ENCODE measurements at regions not wholly inside any gene's neighbourhood (a gene's known extent, or its start where the extent isn't known, plus 50 kb on each side); places are given as distances from the start of the nearest gene placed in this dataset.

DNA sequence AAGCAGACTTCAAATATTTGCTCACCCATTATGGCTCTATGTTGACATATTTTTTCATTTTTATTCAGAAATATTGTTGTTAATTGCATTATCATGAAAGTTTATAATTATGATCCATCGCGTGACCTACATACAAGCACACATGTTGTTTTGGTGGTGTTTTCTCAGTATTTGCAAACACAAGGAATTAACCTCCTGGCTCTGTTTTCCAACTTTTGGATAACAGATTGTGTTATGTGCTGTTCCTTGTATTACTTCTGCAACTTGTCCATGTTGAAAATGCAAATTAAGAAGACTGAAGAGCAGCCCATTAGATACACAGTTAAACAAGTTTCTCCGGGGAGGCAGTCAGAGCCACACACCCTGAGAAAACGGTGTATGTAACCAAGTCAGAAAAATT is 201.2 kb downstream of the SEC23A start:
- Histone ChIP-seq H3K9me3 (ENCODE audit: insufficient read depth, low read depth) (no peaks in the 10 kb centered on the region), H3K27ac (no peak overlapping the region), H3K27me3 (ENCODE audit: insufficient read depth, low read depth) (no peaks in the 10 kb centered on the region), H3K79me2 (ENCODE audit: low read depth) (no peaks in the 10 kb centered on the region), H3F3A (ENCODE audit: insufficient read depth, low read depth) (no peaks in the 10 kb centered on the region), H3K4me3 (no peak overlapping the region), H3K4me1 (replicated peaks; ENCODE audit: insufficient read depth) (no peaks in the 10 kb centered on the region), H2AFZ (no peak overlapping the region), H3K4me2 (no peak overlapping the region), H3K9me2 (ENCODE audit: insufficient read depth) (no peaks in the 10 kb centered on the region), H4K20me1 (ENCODE audit: insufficient read depth) (no peaks in the 10 kb centered on the region), H3K36me3 (ENCODE audit: low read depth) (no peaks in the 10 kb centered on the region)
- ChIA-PET POLR2A (ENCODE audit: unreplicated experiment) (no interaction called here), CTCF (no interaction called here)
- no TSS peak for BruUV-seq (replicated peaks)
- intact Hi-C loops (cut with micrococcal nuclease; ENCODE audit: unreplicated experiment) = no loop called here
- DNase-seq = no peak
- no peak for TF ChIP-seq EZH2 (IDR thresholded peaks at IDR 0.05; ENCODE audit: low read depth)
- TF ChIP-seq, protein P1, sequence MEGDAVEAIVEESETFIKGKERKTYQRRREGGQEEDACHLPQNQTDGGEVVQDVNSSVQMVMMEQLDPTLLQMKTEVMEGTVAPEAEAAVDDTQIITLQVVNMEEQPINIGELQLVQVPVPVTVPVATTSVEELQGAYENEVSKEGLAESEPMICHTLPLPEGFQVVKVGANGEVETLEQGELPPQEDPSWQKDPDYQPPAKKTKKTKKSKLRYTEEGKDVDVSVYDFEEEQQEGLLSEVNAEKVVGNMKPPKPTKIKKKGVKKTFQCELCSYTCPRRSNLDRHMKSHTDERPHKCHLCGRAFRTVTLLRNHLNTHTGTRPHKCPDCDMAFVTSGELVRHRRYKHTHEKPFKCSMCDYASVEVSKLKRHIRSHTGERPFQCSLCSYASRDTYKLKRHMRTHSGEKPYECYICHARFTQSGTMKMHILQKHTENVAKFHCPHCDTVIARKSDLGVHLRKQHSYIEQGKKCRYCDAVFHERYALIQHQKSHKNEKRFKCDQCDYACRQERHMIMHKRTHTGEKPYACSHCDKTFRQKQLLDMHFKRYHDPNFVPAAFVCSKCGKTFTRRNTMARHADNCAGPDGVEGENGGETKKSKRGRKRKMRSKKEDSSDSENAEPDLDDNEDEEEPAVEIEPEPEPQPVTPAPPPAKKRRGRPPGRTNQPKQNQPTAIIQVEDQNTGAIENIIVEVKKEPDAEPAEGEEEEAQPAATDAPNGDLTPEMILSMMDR (conservative IDR thresholded peaks at IDR 0.05) = no peak

- Histone ChIP-seq H2AFZ (no peak overlapping the region), H3K27ac (no peak overlapping the region), H3K4me2 (no peak overlapping the region), H3K9me2 (ENCODE audit: insufficient read depth) (no peaks in the 10 kb centered on the region), H3K36me3 (ENCODE audit: low read depth) (no peaks in the 10 kb centered on the region), H3F3A (ENCODE audit: insufficient read depth, low read depth) (no peaks in the 10 kb centered on the region), H3K4me1 (replicated peaks; ENCODE audit: insufficient read depth) (no peaks in the 10 kb centered on the region), H3K4me3 (no peak overlapping the region), H3K27me3 (ENCODE audit: insufficient read depth, low read depth) (no peaks in the 10 kb centered on the region), H4K20me1 (ENCODE audit: insufficient read depth) (no peaks in the 10 kb centered on the region), H3K9me3 (ENCODE audit: insufficient read depth, low read depth) (no peaks in the 10 kb centered on the region), H3K79me2 (ENCODE audit: low read depth) (no peaks in the 10 kb centered on the region)
- intact Hi-C loops (cut with micrococcal nuclease; ENCODE audit: unreplicated experiment) = no loop called here
- DNase-seq = no peak
- no TSS peak for BruUV-seq (replicated peaks)
- ChIA-PET POLR2A (ENCODE audit: unreplicated experiment) (no interaction called here), CTCF (no interaction called here)
- TF ChIP-seq EZH2 (IDR thresholded peaks at IDR 0.05; ENCODE audit: low read depth) = no peak
- TF ChIP-seq, protein P1 (conservative IDR thresholded peaks at IDR 0.05) = no peak
These were observed 202.1 kb downstream of the SEC23A start for GRCh38 chr14:38900887-38901286.

DNA sequence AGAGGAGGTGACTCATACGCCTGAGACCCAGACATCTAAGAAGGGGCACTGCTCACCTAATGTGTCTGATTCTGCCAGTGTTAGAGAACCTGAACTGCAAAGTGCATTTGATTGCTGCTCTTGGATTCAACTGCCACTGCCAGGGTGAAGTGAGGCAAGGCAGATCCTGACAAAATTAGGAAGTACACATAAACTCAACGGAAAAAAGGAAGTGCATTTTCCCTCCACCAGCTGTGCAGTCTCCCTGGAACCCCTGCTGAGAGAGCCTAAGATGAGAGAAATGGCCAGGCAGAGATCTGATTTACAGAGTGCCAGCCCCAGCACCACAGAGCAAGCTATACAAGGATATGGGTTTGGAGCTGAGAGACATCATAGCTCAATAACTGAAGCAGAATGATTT is 215.3 kb downstream of the SEC23A start:
- ChIA-PET POLR2A (ENCODE audit: unreplicated experiment) (no interaction called here), CTCF (no interaction called here)
- DNase-seq = no peak
- Histone ChIP-seq H3K4me2 (no peak overlapping the region), H3F3A (ENCODE audit: insufficient read depth, low read depth) (no peaks in the 10 kb centered on the region), H4K20me1 (ENCODE audit: insufficient read depth) (no peaks in the 10 kb centered on the region), H3K79me2 (ENCODE audit: low read depth) (no peaks in the 10 kb centered on the region), H3K4me3 (no peak overlapping the region), H3K4me1 (replicated peaks; ENCODE audit: insufficient read depth) (no peaks in the 10 kb centered on the region), H3K36me3 (ENCODE audit: low read depth) (no peaks in the 10 kb centered on the region), H3K27ac (no peak overlapping the region), H2AFZ (no peak overlapping the region), H3K9me2 (ENCODE audit: insufficient read depth) (no peaks in the 10 kb centered on the region), H3K27me3 (ENCODE audit: insufficient read depth, low read depth) (no peaks in the 10 kb centered on the region), H3K9me3 (ENCODE audit: insufficient read depth, low read depth) (no peaks in the 10 kb centered on the region)
- intact Hi-C loops (cut with micrococcal nuclease; ENCODE audit: unreplicated experiment) = no loop called here
- no TSS peak for BruUV-seq (replicated peaks)
- TF ChIP-seq, protein P1 (conservative IDR thresholded peaks at IDR 0.05) = no peak
